MM.1S (cell line): ENCODE measurements at regions not wholly inside any gene's neighbourhood (a gene's known extent, or its start where the extent isn't known, plus 50 kb on each side); places are given as distances from the start of the nearest gene placed in this dataset.
"Not testable (repeated sequence)": the region's sequence is repeated elsewhere in the genome, so short reads cannot be mapped to it uniquely, and the experiment has no call there.

Experiments used
- DNase-seq: peaks from one replicate; pipeline ENCODE4 v3.0.0-alpha.2; 2015
- H2AFZ ChIP-seq: fragments of 300-600 bp; sonication (generic); 2 replicates; pipeline ENCODE4 v1.6.0; 2016; ENCODE audit warnings: antibody characterized with exemption, low read length
- H3F3A ChIP-seq: fragments of 300-600 bp; sonication (generic); 2 replicates; pipeline ENCODE4 v1.6.1; 2016; ENCODE audit warnings: mild to moderate bottlenecking, antibody characterized with exemption, low read length, moderate library complexity, mixed read lengths; ENCODE audit not compliant: insufficient read depth
- H3K27ac ChIP-seq: fragments of 300-600 bp; sonication (generic); 2 replicates; pipeline ENCODE4 v1.5.1; 2016; ENCODE audit warnings: mild to moderate bottlenecking, low read length
- H3K27me3 ChIP-seq: fragments of 300-600 bp; sonication (generic); replicated peaks from 2 replicates; pipeline ENCODE4 v1.6.0; 2016; ENCODE audit warnings: low read length; ENCODE audit not compliant: insufficient read depth
- H3K36me3 ChIP-seq: fragments of 300-600 bp; sonication (generic); replicated peaks from 2 replicates; pipeline ENCODE4 v1.6.1; 2016; ENCODE audit warnings: mild to moderate bottlenecking, low read length, mixed read lengths; ENCODE audit not compliant: insufficient read depth
- H3K4me1 ChIP-seq: fragments of 300-600 bp; sonication (generic); 2 replicates; pipeline ENCODE4 v1.6.1; 2016; ENCODE audit warnings: low read length, mixed read lengths
- H3K4me2 ChIP-seq: fragments of 300-600 bp; sonication (generic); 2 replicates; pipeline ENCODE4 v1.6.0; 2016; ENCODE audit warnings: low read depth, low read length
- H3K4me3 ChIP-seq: fragments of 300-600 bp; sonication (generic); 2 replicates; pipeline ENCODE4 v1.5.1; 2016; ENCODE audit warnings: low read length, mixed read lengths
- H3K79me2 ChIP-seq: fragments of 300-600 bp; sonication (generic); 2 replicates; pipeline ENCODE4 v1.6.1; 2016; ENCODE audit warnings: mixed run types, low read length, mixed read lengths
- H3K9ac ChIP-seq: fragments of 300-600 bp; sonication (generic); 2 replicates; pipeline ENCODE4 v1.6.1; 2016; ENCODE audit warnings: low read length, mixed read lengths
- H3K9me2 ChIP-seq: fragments of 300-600 bp; sonication (generic); replicated peaks from 2 replicates; pipeline ENCODE4 v1.6.1; 2016; ENCODE audit warnings: mild to moderate bottlenecking, low read length, mixed read lengths; ENCODE audit not compliant: insufficient read depth
- H3K9me3 ChIP-seq: fragments of 300-600 bp; sonication (generic); replicated peaks from 2 replicates; pipeline ENCODE4 v1.6.1; 2016; ENCODE audit warnings: mild to moderate bottlenecking, low read length, mixed read lengths; ENCODE audit not compliant: insufficient read depth
- H4K20me1 ChIP-seq: fragments of 300-600 bp; sonication (generic); 2 replicates; pipeline ENCODE4 v1.6.1; 2016; ENCODE audit warnings: mild to moderate bottlenecking, low read length, moderate library complexity, mixed read lengths; ENCODE audit not compliant: insufficient read depth
- CTCF ChIP-seq: fragments of 300-600 bp; sonication (generic); IDR thresholded peaks from 2 replicates; pipeline ENCODE4 v1.5.1; 2016; ENCODE audit warnings: antibody characterized with exemption, low read length, mixed read lengths
- EZH2 ChIP-seq: fragments of 300-600 bp; sonication (generic); optimal IDR thresholded peaks from 2 replicates; pipeline ENCODE3; 2017; ENCODE audit warnings: low read depth, mild to moderate bottlenecking, antibody characterized with exemption, low read length, mixed read lengths

GRCh38 chr14:106694638-106695393 lies 1168.4 kb downstream of the TMEM121 start:
- peak overlapping the region; percentile 42; the same call in 1 of the 2 replicates for H3K4me3 ChIP-seq
- peak; percentile 63 for DNase-seq
- H3F3A ChIP-seq: no peaks in the 10 kb centered on the region
- no peaks in the 10 kb centered on the region for H3K79me2 ChIP-seq
- H3K36me3 ChIP-seq: no peaks in the 10 kb centered on the region
- no peaks in the 10 kb centered on the region for H3K27me3 ChIP-seq
- H3K9me3 ChIP-seq: no peaks in the 10 kb centered on the region
- H4K20me1 ChIP-seq: no peaks in the 10 kb centered on the region
- H3K4me1 ChIP-seq: no peaks in the 10 kb centered on the region
- H2AFZ ChIP-seq: 0 out of 2 replicates have a peak overlapping the region, but pooled peaks have one; percentile 19
- H3K27ac ChIP-seq: no peak overlapping the region
- no peak overlapping the region for H3K4me2 ChIP-seq
- peak overlapping the region; percentile 48; the same call in 1 of the 2 replicates for H3K9ac ChIP-seq
- no peaks in the 10 kb centered on the region for H3K9me2 ChIP-seq
- TF ChIP-seq CTCF (peak; percentile 53), EZH2 (no peak)

- not testable (repeated sequence) for H3K36me3 ChIP-seq, H3K79me2 ChIP-seq, H3F3A ChIP-seq, H3K4me1 ChIP-seq, H3K4me3 ChIP-seq, H3K9me2 ChIP-seq, H4K20me1 ChIP-seq, H3K9me3 ChIP-seq, H3K9ac ChIP-seq, H3K4me2 ChIP-seq, DNase-seq, H3K27me3 ChIP-seq, H2AFZ ChIP-seq
- H3K27ac ChIP-seq: peak overlapping the region; percentile 10; the same call in 1 of the 2 replicates
These were observed 1172.4 kb downstream of the TMEM121 start for GRCh38 chr14:106698620-106699267.

GRCh38 chr14:106703651-106704050 lies 1177.3 kb downstream of the TMEM121 start:
- H3K4me2 ChIP-seq, DNase-seq, H3K27ac ChIP-seq, H4K20me1 ChIP-seq, H3K9me2 ChIP-seq, H3K4me3 ChIP-seq, H3K27me3 ChIP-seq, H2AFZ ChIP-seq, H3K4me1 ChIP-seq, H3K9me3 ChIP-seq, H3K36me3 ChIP-seq, H3K9ac ChIP-seq, H3F3A ChIP-seq, H3K79me2 ChIP-seq: not testable (repeated sequence)

- H3K27me3 ChIP-seq, H3K79me2 ChIP-seq, H3K9me2 ChIP-seq, H3K27ac ChIP-seq, H3F3A ChIP-seq, H3K9me3 ChIP-seq, H2AFZ ChIP-seq, H3K4me3 ChIP-seq, H3K36me3 ChIP-seq, H3K9ac ChIP-seq, H4K20me1 ChIP-seq, H3K4me1 ChIP-seq, DNase-seq, H3K4me2 ChIP-seq: not testable (repeated sequence)
These were observed 1180.1 kb downstream of the TMEM121 start for GRCh38 chr14:106706488-106706887.

DNA sequence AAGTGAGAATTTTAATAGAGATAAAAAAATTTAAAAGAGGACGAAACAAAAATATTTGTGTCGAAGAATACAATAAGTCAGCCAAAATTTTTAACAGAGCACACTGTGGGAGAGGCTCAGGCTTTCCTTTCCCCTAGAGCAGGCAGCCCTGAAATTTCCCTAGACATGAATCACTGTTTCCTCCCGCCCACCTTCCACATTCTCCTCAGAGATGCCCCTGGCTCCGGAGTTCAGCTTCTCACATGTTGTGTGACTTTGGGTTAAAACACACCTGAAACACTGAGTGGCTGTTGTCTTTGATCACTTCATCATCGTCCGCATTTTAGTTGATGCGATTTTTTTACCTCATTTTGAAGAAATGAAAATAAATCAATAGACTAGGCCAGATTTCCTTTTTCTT lies 1183.8 kb downstream of the TMEM121 start:
- not testable (repeated sequence) for DNase-seq, H2AFZ ChIP-seq, H3K36me3 ChIP-seq, H3K9ac ChIP-seq, H3K79me2 ChIP-seq, H3K4me2 ChIP-seq, H3K9me2 ChIP-seq, H3F3A ChIP-seq, H3K4me3 ChIP-seq, H3K27ac ChIP-seq, H3K4me1 ChIP-seq, H3K27me3 ChIP-seq, H4K20me1 ChIP-seq, H3K9me3 ChIP-seq

DNA sequence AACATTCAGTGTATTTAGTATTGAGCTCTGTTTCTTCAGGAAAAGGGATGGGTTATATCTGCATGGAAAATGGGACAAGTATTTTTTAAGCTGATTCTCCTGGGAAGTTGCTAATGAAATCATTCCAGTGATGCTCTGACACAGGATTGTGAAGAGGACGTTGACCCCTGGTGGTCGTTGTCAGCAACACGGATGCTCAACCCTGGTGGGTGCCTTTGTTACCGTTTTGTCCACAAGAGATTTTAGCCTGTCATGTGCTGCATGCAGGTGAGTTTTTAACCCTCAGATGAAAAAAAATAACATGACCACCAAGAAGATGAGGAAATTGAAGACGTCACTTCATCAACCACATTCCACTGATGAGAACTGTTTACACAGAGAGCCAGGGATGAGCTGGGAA lies 1186.1 kb downstream of the TMEM121 start:
- not testable (repeated sequence) for H3K9ac ChIP-seq, H3K27me3 ChIP-seq, H3K4me2 ChIP-seq, H4K20me1 ChIP-seq, H2AFZ ChIP-seq, H3K79me2 ChIP-seq, H3K4me3 ChIP-seq, H3F3A ChIP-seq, H3K9me2 ChIP-seq, H3K9me3 ChIP-seq, DNase-seq, H3K4me1 ChIP-seq, H3K27ac ChIP-seq, H3K36me3 ChIP-seq
